ENCODE measurements at regions not wholly inside any gene's neighbourhood (a gene's known extent, or its start where the extent isn't known, plus 50 kb on each side); places are given as distances from the start of the nearest gene placed in this dataset.

DNA sequence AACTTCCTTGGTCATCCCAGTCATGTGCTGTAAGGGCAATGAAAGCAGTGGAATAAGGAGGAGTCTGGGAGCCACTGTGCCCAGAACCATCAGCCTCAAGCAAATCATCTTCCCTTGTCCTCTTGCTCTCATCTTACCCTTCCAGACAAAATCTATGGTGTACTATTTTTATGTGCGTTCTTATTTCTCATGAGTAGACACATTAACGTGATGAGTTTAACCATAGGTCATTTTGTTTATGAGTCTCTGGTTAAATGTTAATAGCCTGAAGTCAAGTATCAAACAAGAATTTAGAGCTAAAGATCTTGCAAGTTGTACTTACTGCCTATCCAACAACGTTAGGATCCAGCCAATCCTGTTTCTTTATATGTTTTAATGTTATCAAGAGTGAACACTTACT is 495.3 kb downstream of the SPRY1 start:
- Histone ChIP-seq H3K9me3 (ENCODE audit: low read length) (no peaks in the 10 kb centered on the region), H3K9ac (ENCODE audit: low read length) (no peak overlapping the region), H3K27ac (ENCODE audit: low read depth, low read length, poor library complexity, severe bottlenecking) (no peak overlapping the region), H3K9me2 (ENCODE audit: low read depth, low read length) (no peaks in the 10 kb centered on the region), H3K4me2 (ENCODE audit: low read length) (no peak overlapping the region), H3F3A (ENCODE audit: insufficient read depth, low read length) (no peaks in the 10 kb centered on the region), H3K27me3 (ENCODE audit: insufficient read depth, low read length) (no peaks in the 10 kb centered on the region), H4K20me1 (ENCODE audit: insufficient read depth, low read length) (no peaks in the 10 kb centered on the region), H2AFZ (ENCODE audit: low read length) (no peak overlapping the region), H3K4me3 (ENCODE audit: low read depth, low read length, poor library complexity, severe bottlenecking) (no peak overlapping the region), H3K4me1 (ENCODE audit: insufficient read depth, low read length, severe bottlenecking) (no peaks in the 10 kb centered on the region), H3K36me3 (ENCODE audit: insufficient read depth, low read length) (no peaks in the 10 kb centered on the region), H3K79me2 (ENCODE audit: insufficient read depth, low read length) (no peaks in the 10 kb centered on the region)
- TF ChIP-seq EZH2 (IDR thresholded peaks at IDR 0.05; ENCODE audit: borderline replicate concordance, low read length): no peak
- TF ChIP-seq, protein P1, sequence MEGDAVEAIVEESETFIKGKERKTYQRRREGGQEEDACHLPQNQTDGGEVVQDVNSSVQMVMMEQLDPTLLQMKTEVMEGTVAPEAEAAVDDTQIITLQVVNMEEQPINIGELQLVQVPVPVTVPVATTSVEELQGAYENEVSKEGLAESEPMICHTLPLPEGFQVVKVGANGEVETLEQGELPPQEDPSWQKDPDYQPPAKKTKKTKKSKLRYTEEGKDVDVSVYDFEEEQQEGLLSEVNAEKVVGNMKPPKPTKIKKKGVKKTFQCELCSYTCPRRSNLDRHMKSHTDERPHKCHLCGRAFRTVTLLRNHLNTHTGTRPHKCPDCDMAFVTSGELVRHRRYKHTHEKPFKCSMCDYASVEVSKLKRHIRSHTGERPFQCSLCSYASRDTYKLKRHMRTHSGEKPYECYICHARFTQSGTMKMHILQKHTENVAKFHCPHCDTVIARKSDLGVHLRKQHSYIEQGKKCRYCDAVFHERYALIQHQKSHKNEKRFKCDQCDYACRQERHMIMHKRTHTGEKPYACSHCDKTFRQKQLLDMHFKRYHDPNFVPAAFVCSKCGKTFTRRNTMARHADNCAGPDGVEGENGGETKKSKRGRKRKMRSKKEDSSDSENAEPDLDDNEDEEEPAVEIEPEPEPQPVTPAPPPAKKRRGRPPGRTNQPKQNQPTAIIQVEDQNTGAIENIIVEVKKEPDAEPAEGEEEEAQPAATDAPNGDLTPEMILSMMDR (IDR thresholded peaks at IDR 0.05; ENCODE audit: low read length): no peak

DNA sequence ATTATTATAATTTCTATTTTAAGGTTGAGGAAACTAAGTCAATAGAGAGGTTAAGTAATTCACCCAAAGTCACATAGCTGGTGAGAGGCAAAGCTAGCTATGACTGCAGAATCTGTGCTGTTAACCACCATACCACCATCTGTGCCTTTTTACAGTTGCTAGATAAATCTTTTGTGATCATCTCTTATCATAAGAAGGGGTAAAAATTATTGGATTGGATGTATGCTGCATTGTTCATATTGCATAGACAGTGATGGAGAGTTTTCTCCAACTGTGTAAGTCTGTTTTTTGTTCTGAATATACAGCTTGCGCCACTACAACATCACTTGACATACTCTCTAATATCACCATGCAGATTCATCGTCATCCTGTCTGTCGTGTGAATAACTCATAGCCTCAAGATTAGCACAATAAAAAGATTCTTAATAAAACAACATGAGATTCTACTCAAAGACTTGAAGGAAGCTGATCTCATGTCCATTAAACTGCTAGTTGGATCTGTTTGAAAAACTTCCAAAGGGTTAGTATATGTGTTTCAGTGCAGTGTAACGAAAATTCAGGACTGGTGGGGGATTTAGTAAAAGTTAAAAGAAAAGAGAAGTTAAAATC is 495.9 kb downstream of the SPRY1 start:
- Histone ChIP-seq H3K9me2 (ENCODE audit: low read depth, low read length) (no peaks in the 10 kb centered on the region), H3F3A (ENCODE audit: insufficient read depth, low read length) (no peaks in the 10 kb centered on the region), H4K20me1 (ENCODE audit: insufficient read depth, low read length) (no peaks in the 10 kb centered on the region), H3K36me3 (ENCODE audit: insufficient read depth, low read length) (no peaks in the 10 kb centered on the region), H3K79me2 (ENCODE audit: insufficient read depth, low read length) (no peaks in the 10 kb centered on the region), H3K27me3 (ENCODE audit: insufficient read depth, low read length) (no peaks in the 10 kb centered on the region), H3K4me3 (ENCODE audit: low read depth, low read length, poor library complexity, severe bottlenecking) (no peak overlapping the region), H3K4me1 (ENCODE audit: insufficient read depth, low read length, severe bottlenecking) (no peaks in the 10 kb centered on the region), H3K9me3 (ENCODE audit: low read length) (no peaks in the 10 kb centered on the region), H2AFZ (ENCODE audit: low read length) (no peak overlapping the region), H3K27ac (ENCODE audit: low read depth, low read length, poor library complexity, severe bottlenecking) (no peak overlapping the region), H3K4me2 (ENCODE audit: low read length) (no peak overlapping the region), H3K9ac (ENCODE audit: low read length) (no peak overlapping the region)
- no peak for TF ChIP-seq EZH2 (IDR thresholded peaks at IDR 0.05; ENCODE audit: borderline replicate concordance, low read length)
- TF ChIP-seq, protein P1 (IDR thresholded peaks at IDR 0.05; ENCODE audit: low read length): no peak

DNA sequence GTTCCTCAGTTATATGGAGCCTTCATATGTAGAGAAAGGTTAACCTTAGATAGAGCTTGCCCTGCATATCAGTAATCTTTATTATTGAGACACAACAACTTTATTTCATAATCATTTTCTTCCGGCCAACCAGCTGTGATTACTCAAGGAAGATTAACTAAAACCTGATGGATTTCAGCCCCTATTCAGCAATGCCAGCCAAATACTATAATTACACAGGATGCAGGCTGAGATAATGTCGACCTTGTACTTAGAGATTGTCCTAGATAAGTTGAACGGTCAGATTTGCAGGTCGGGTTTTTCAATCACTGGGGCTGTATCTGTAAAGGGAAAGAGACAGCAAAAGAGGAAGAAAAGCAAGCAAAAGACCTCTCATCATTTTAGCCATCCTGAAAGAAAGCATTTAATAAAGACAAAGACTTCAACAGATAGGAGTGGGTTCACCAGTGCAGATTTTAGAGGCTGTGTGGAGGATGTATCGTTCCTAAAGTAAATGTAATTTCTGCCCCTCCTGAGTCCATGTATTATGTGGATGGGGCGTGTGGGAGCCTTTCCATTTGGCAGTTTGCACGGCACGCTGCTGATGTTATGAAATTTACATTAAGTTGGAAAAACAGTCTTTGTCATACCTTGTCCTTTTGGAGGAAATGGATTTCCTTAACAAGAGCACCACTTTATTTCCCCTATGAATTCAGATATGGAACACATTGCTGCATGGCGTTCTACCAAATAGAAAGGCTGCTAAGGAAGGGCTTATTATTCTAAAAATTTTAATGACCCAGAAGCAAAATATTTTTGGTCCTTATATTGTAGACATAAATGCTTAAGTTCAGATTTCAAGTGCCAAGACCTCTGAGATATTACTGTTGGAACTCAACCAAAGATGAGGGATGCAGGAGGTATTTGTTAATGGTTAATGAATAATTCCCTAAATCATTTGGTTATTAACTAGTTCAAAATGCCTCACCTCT is 496.7 kb downstream of the SPRY1 start:
- Histone ChIP-seq H2AFZ (ENCODE audit: low read length) (no peak overlapping the region), H3K36me3 (ENCODE audit: insufficient read depth, low read length) (no peaks in the 10 kb centered on the region), H3K27me3 (ENCODE audit: insufficient read depth, low read length) (no peaks in the 10 kb centered on the region), H3K4me1 (ENCODE audit: insufficient read depth, low read length, severe bottlenecking) (no peaks in the 10 kb centered on the region), H3K4me2 (ENCODE audit: low read length) (no peak overlapping the region), H3K27ac (ENCODE audit: low read depth, low read length, poor library complexity, severe bottlenecking) (no peak overlapping the region), H3K4me3 (ENCODE audit: low read depth, low read length, poor library complexity, severe bottlenecking) (no peak overlapping the region), H3K79me2 (ENCODE audit: insufficient read depth, low read length) (no peaks in the 10 kb centered on the region), H3K9me3 (ENCODE audit: low read length) (no peaks in the 10 kb centered on the region), H3K9ac (ENCODE audit: low read length) (no peak overlapping the region), H4K20me1 (ENCODE audit: insufficient read depth, low read length) (no peaks in the 10 kb centered on the region), H3K9me2 (ENCODE audit: low read depth, low read length) (no peaks in the 10 kb centered on the region), H3F3A (ENCODE audit: insufficient read depth, low read length) (no peaks in the 10 kb centered on the region)
- TF ChIP-seq, protein P1 (IDR thresholded peaks at IDR 0.05; ENCODE audit: low read length): no peak
- no peak for TF ChIP-seq EZH2 (IDR thresholded peaks at IDR 0.05; ENCODE audit: borderline replicate concordance, low read length)
